H9 (cell line): ENCODE measurements at regions not wholly inside any gene's neighbourhood (a gene's known extent, or its start where the extent isn't known, plus 50 kb on each side); places are given as distances from the start of the nearest gene placed in this dataset.

Source experiments
- DNase-seq: peaks from one replicate; pipeline ENCODE4 v3.0.0-alpha.2; 2017
- H2AFZ ChIP-seq: one replicate; pipeline ENCODE4 v1.6.1; 2013; ENCODE audit warnings: mild to moderate bottlenecking, low read length, control low read depth, moderate library complexity
- H2AK5ac ChIP-seq: 2 replicates; pipeline ENCODE4 v1.6.1; 2013; ENCODE audit warnings: low read length, control low read depth, mixed read lengths; ENCODE audit not compliant: insufficient read length
- H2BK120ac ChIP-seq: one replicate; pipeline ENCODE4 v1.6.1; 2013; ENCODE audit warnings: low read depth, mild to moderate bottlenecking, low read length, control low read depth, inconsistent platforms; ENCODE audit not compliant: poor library complexity, severe bottlenecking
- H2BK12ac ChIP-seq: 2 replicates; pipeline ENCODE4 v1.6.1; 2013; ENCODE audit warnings: low read length, control low read depth, mixed read lengths, low read depth; ENCODE audit not compliant: insufficient read length
- H2BK15ac ChIP-seq: 2 replicates; pipeline ENCODE4 v1.6.1; 2013; ENCODE audit warnings: low read depth, low read length, control low read depth
- H2BK20ac ChIP-seq: one replicate; pipeline ENCODE4 v1.6.1; 2013; ENCODE audit warnings: low read depth, mild to moderate bottlenecking, low read length, control low read depth, inconsistent platforms; ENCODE audit not compliant: poor library complexity, severe bottlenecking
- H2BK5ac ChIP-seq: 2 replicates; pipeline ENCODE4 v1.6.1; 2013; ENCODE audit warnings: low read length, control low read depth, mixed read lengths; ENCODE audit not compliant: insufficient read length
- H3K14ac ChIP-seq: 2 replicates; pipeline ENCODE4 v1.6.1; 2013; ENCODE audit warnings: low read length, control low read depth; ENCODE audit not compliant: insufficient read depth
- H3K18ac ChIP-seq: 2 replicates; pipeline ENCODE4 v1.6.1; 2013; ENCODE audit warnings: low read depth, mild to moderate bottlenecking, mixed read lengths, low read length, control low read depth; ENCODE audit not compliant: insufficient read length
- H3K23ac ChIP-seq: 2 replicates; pipeline ENCODE4 v1.6.1; 2013; ENCODE audit warnings: low read length, control low read depth, mixed read lengths, low read depth; ENCODE audit not compliant: insufficient read length
- H3K23me2 ChIP-seq: 2 replicates; pipeline ENCODE4 v1.6.1; 2013; ENCODE audit warnings: low read depth, mild to moderate bottlenecking, mixed read lengths, low read length, control low read depth; ENCODE audit not compliant: insufficient read length, poor library complexity, severe bottlenecking
- H3K27ac ChIP-seq: 2 replicates; pipeline ENCODE4 v1.5.1; 2013; ENCODE audit warnings: low read length, control low read depth, mixed read lengths, low read depth; ENCODE audit not compliant: insufficient read length
- H3K27me3 ChIP-seq: 2 replicates; pipeline ENCODE4 v1.6.1; 2013; ENCODE audit warnings: low read length, control low read depth, inconsistent platforms; ENCODE audit not compliant: insufficient read depth
- H3K4ac ChIP-seq: 2 replicates; pipeline ENCODE4 v1.6.1; 2013; ENCODE audit warnings: low read depth, mild to moderate bottlenecking, control low read depth, inconsistent platforms, low read length, moderate library complexity
- H3K4me1 ChIP-seq: 2 replicates; pipeline ENCODE4 v1.6.1; 2013; ENCODE audit warnings: low read length, control low read depth, inconsistent platforms; ENCODE audit not compliant: insufficient read depth
- H3K4me2 ChIP-seq: 2 replicates; pipeline ENCODE4 v1.6.1; 2013; ENCODE audit warnings: low read length, control low read depth, mixed read lengths; ENCODE audit not compliant: insufficient read length, insufficient read depth
- H3K56ac ChIP-seq: 2 replicates; pipeline ENCODE4 v1.6.1; 2013; ENCODE audit warnings: low read depth, mild to moderate bottlenecking, mixed read lengths, low read length, control low read depth; ENCODE audit not compliant: insufficient read length
- H3K79me1 ChIP-seq: 2 replicates; pipeline ENCODE4 v1.6.1; 2013; ENCODE audit warnings: low read depth, mild to moderate bottlenecking, moderate library complexity, low read length, control low read depth, inconsistent platforms; ENCODE audit not compliant: insufficient read depth, poor library complexity, severe bottlenecking
- H3K79me2 ChIP-seq: 2 replicates; pipeline ENCODE4 v1.6.1; 2013; ENCODE audit warnings: low read length, control low read depth, inconsistent platforms; ENCODE audit not compliant: insufficient read depth
- H3K9ac ChIP-seq: 2 replicates; pipeline ENCODE4 v1.6.1; 2013; ENCODE audit warnings: low read length, control low read depth, mixed read lengths; ENCODE audit not compliant: insufficient read length; ENCODE audit errors: extremely low read depth
- H3K9me3 ChIP-seq: one replicate; pipeline ENCODE4 v1.6.1; 2013; ENCODE audit warnings: low read depth, low read length, inconsistent platforms; ENCODE audit not compliant: control insufficient read depth
- H3T11ph ChIP-seq: one replicate; pipeline ENCODE4 v1.6.1; 2013; ENCODE audit warnings: mild to moderate bottlenecking, low read length, control low read depth, inconsistent platforms
- H4K20me1 ChIP-seq: one replicate; pipeline ENCODE4 v1.6.1; 2013; ENCODE audit not compliant: control insufficient read depth, insufficient read length, insufficient read depth
- H4K5ac ChIP-seq: 2 replicates; pipeline ENCODE4 v1.6.1; 2013; ENCODE audit warnings: low read depth, mild to moderate bottlenecking, mixed read lengths, low read length, control low read depth; ENCODE audit not compliant: insufficient read length
- H4K8ac ChIP-seq: replicated peaks from 2 replicates; pipeline ENCODE4 v1.6.1; 2013; ENCODE audit warnings: low read length, control low read depth, mixed read lengths, low read depth; ENCODE audit not compliant: insufficient read length
- H4K91ac ChIP-seq: 2 replicates; pipeline ENCODE4 v1.6.1; 2013; ENCODE audit warnings: low read depth, mild to moderate bottlenecking, moderate library complexity, mixed read lengths, low read length, control low read depth; ENCODE audit not compliant: insufficient read length
- H3K27ac Mint-ChIP-seq, 3 experiments: 2 replicates in 2 of 3; 3 replicates in 1 of 3; pipeline ENCODE4 v1.8.0; 2020 to 2021; ENCODE audit warnings: mixed read lengths in 3 of 3, mild to moderate bottlenecking in 1 of 3, moderate library complexity in 1 of 3
- H3K27me3 Mint-ChIP-seq: 2 replicates; pipeline ENCODE4 v1.8.0; 2021; ENCODE audit warnings: low read depth, mild to moderate bottlenecking, moderate library complexity, mixed read lengths
- H3K36me3 Mint-ChIP-seq, 3 experiments: 2 replicates in 2 of 3; 3 replicates in 1 of 3; pipeline ENCODE4 v1.8.0; 2020 to 2021; ENCODE audit warnings: low read depth in 3 of 3, mixed read lengths in 3 of 3; ENCODE audit not compliant: insufficient read depth in 1 of 3
- H3K4me1 Mint-ChIP-seq, 2 experiments: 2 replicates each; pipeline ENCODE4 v1.8.0; 2020; ENCODE audit warnings: mixed read lengths in 2 of 2
- H3K4me3 Mint-ChIP-seq, 2 experiments: 2 replicates in 1 of 2; 3 replicates in 1 of 2; pipeline ENCODE4 v1.8.0; 2020 to 2021; ENCODE audit warnings: mild to moderate bottlenecking in 2 of 2, mixed read lengths in 2 of 2, moderate library complexity in 1 of 2
- H3K9me3 Mint-ChIP-seq, 2 experiments: 2 replicates in 1 of 2; 3 replicates in 1 of 2; pipeline ENCODE4 v1.8.0; 2020; ENCODE audit warnings: mild to moderate bottlenecking in 2 of 2, mixed read lengths in 2 of 2, moderate library complexity in 1 of 2
- WGBS: extraction: QIAGEN DNeasy Blood & Tissue Kit; methylation state at CpG from one replicate; pipeline ENCODE4 v1.1.7; 2013; ENCODE audit warnings: missing lambda C conversion rate, low lambda C conversion rate, mixed read lengths; ENCODE audit not compliant: insufficient read length; ENCODE audit errors: extremely low coverage; 5-methylcytosine and 5-hydroxymethylcytosine counted together
- TF ChIP-seq, protein P1 (sequence below): fragments of 200-600 bp; sonication (generic); conservative IDR thresholded peaks from 3 replicates; pipeline ENCODE4 v1.8.0; 2021; ENCODE audit warnings: antibody characterized with exemption, mild to moderate bottlenecking

DNA sequence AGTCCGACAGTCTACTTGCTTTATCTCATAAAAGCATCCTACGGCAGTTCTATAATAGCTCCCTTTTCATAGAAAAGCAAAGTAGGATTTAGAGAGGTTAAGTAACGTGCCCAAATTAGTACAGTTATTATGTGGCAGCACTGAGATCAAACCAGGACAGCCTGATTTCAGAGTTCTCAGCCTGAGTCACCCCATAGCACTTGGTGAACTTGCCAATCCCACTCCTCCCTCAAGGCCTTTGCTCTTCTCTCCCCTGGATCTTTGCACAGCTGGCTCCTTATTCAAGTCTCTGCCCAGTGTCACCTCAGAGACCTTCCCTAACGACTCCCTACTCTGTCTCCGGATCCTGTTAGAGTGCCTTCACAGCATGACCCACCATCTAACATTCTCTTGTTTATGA is 438.0 kb upstream of the NFE2L3 start:
- Histone ChIP-seq H2BK5ac (no peak overlapping the region), H3K23me2 (no peaks in the 10 kb centered on the region), H2AFZ (no peak overlapping the region), H2BK15ac (no peak overlapping the region), H3K27me3 (no peaks in the 10 kb centered on the region), H4K91ac (no peak overlapping the region), H4K8ac (no peak overlapping the region), H3K79me2 (no peaks in the 10 kb centered on the region), H3K56ac (no peak overlapping the region), H3K9ac (no peak overlapping the region), H2AK5ac (no peak overlapping the region), H3K27ac (no peak overlapping the region), H3K9me3 (no peaks in the 10 kb centered on the region), H4K5ac (no peak overlapping the region), H3T11ph (no peak overlapping the region), H3K4me2 (no peak overlapping the region), H3K18ac (no peak overlapping the region), H3K4ac (no peak overlapping the region), H2BK20ac (no peak overlapping the region), H2BK120ac (no peak overlapping the region), H3K23ac (no peak overlapping the region), H4K20me1 (no peaks in the 10 kb centered on the region), H3K4me1 (0 out of 2 replicates have a peak, but pooled peaks cover 2% of the 10 kb centered on the region), H3K14ac (no peak overlapping the region), H2BK12ac (no peak overlapping the region), H3K79me1 (no peaks in the 10 kb centered on the region)
- peaks cover 18 to 19% of the 10 kb centered on the region in 2 experiments for H3K4me1 Mint-ChIP-seq
- H3K27ac Mint-ChIP-seq = no peak overlapping the region
- H3K36me3 Mint-ChIP-seq = no peaks in the 10 kb centered on the region
- TF ChIP-seq, protein P1, sequence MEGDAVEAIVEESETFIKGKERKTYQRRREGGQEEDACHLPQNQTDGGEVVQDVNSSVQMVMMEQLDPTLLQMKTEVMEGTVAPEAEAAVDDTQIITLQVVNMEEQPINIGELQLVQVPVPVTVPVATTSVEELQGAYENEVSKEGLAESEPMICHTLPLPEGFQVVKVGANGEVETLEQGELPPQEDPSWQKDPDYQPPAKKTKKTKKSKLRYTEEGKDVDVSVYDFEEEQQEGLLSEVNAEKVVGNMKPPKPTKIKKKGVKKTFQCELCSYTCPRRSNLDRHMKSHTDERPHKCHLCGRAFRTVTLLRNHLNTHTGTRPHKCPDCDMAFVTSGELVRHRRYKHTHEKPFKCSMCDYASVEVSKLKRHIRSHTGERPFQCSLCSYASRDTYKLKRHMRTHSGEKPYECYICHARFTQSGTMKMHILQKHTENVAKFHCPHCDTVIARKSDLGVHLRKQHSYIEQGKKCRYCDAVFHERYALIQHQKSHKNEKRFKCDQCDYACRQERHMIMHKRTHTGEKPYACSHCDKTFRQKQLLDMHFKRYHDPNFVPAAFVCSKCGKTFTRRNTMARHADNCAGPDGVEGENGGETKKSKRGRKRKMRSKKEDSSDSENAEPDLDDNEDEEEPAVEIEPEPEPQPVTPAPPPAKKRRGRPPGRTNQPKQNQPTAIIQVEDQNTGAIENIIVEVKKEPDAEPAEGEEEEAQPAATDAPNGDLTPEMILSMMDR = no peak
- H3K27me3 Mint-ChIP-seq = no peaks in the 10 kb centered on the region
- no CpG with 5 or more reads among the region's 5 CpGs for WGBS
- no peak overlapping the region for H3K4me3 Mint-ChIP-seq
- no peaks in the 10 kb centered on the region for H3K9me3 Mint-ChIP-seq
- DNase-seq = no peak
